Colonic mucosa (tissue), 4 donors: ENCODE measurements at regions not wholly inside any gene's neighbourhood (a gene's known extent, or its start where the extent isn't known, plus 50 kb on each side); places are given as distances from the start of the nearest gene placed in this dataset.

Experiments used
- DNase-seq: peaks from one replicate; pipeline ENCODE4 v3.0.0-alpha.2; 2020
- H3K27ac ChIP-seq: fragments of 200-600 bp; one replicate; pipeline ENCODE4 v1.8.0; 2021
- H3K27me3 ChIP-seq: fragments of 200-600 bp; one replicate; pipeline ENCODE4 v1.8.0; 2021
- H3K36me3 ChIP-seq: fragments of 200-600 bp; one replicate; pipeline ENCODE4 v1.8.0; 2021
- H3K4me1 ChIP-seq: fragments of 200-600 bp; one replicate; pipeline ENCODE4 v1.8.0; 2021; ENCODE audit warnings: mild to moderate bottlenecking
- H3K4me3 ChIP-seq: fragments of 200-600 bp; one replicate; pipeline ENCODE4 v1.8.0; 2021
- H3K9ac ChIP-seq, 2 donors: one replicate each; pipeline ENCODE4 v1.7.0; 2013; ENCODE audit warnings: control low read depth in 2 of 2, low read depth in 2 of 2, low read length in 2 of 2
- H3K9me3 ChIP-seq: fragments of 200-600 bp; one replicate; pipeline ENCODE4 v1.8.0; 2021
- intact Hi-C: fragments of 100-400 bp; cut with DNase I; formaldehyde crosslinking; loops from one replicate; pipeline ENCODE4 v1.14.1; 2022
- TF ChIP-seq, protein P1 (sequence below): fragments of 200-600 bp; IDR thresholded peaks from one replicate; pipeline ENCODE4 v1.8.0; 2022; ENCODE audit warnings: antibody characterized with exemption, mild to moderate bottlenecking
- donor health status: healthy.
- donor health status: DM: no; HTN: no; CAD: no.
- donor health status: DM: no; HTN: no; CAD: no.

DNA sequence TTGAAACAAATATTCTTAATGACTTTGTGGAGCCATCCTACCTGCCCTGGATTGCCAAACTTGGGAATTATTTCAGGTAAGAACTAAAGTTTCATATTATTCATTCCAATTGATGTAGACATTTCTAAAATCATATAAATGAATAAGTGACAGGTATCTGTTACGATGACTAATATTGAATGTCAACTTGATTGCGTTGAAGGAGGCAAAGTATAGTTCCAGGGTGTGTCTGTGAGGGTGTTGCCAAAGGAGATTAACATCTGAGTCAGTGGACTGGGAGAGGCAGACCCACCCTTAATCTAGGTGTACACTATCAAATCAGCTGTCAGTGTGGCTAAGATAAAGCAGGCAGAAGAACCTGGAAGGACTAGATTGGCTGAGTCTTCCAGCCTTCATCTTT, 1688.4 kb upstream of the CDH9 start:
- Histone ChIP-seq H3K27me3 (no peaks in the 10 kb centered on the region), H3K9ac (no peak overlapping the region), H3K9me3 (no peaks in the 10 kb centered on the region), H3K36me3 (no peaks in the 10 kb centered on the region), H3K4me1 (no peaks in the 10 kb centered on the region), H3K4me3 (no peak overlapping the region), H3K27ac (no peak overlapping the region)
- intact Hi-C loops: no loop called here
- TF ChIP-seq, protein P1, sequence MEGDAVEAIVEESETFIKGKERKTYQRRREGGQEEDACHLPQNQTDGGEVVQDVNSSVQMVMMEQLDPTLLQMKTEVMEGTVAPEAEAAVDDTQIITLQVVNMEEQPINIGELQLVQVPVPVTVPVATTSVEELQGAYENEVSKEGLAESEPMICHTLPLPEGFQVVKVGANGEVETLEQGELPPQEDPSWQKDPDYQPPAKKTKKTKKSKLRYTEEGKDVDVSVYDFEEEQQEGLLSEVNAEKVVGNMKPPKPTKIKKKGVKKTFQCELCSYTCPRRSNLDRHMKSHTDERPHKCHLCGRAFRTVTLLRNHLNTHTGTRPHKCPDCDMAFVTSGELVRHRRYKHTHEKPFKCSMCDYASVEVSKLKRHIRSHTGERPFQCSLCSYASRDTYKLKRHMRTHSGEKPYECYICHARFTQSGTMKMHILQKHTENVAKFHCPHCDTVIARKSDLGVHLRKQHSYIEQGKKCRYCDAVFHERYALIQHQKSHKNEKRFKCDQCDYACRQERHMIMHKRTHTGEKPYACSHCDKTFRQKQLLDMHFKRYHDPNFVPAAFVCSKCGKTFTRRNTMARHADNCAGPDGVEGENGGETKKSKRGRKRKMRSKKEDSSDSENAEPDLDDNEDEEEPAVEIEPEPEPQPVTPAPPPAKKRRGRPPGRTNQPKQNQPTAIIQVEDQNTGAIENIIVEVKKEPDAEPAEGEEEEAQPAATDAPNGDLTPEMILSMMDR: no peak
- no peak for DNase-seq

GRCh38 chr5:28725001-28725400, 1686.6 kb upstream of the CDH9 start:
- no peak for DNase-seq
- no peaks in the 10 kb centered on the region for H3K9me3 ChIP-seq
- H3K9ac ChIP-seq: no peak overlapping the region
- no peak overlapping the region for H3K4me3 ChIP-seq
- H3K4me1 ChIP-seq: no peaks in the 10 kb centered on the region
- TF ChIP-seq, protein P1: no peak
- no peaks in the 10 kb centered on the region for H3K36me3 ChIP-seq
- H3K27me3 ChIP-seq: no peaks in the 10 kb centered on the region
- H3K27ac ChIP-seq: no peak overlapping the region
- intact Hi-C loops: no loop called here

- intact Hi-C loops: no loop called here
- H3K9me3 ChIP-seq: no peaks in the 10 kb centered on the region
- no peak for DNase-seq
- no peak overlapping the region for H3K9ac ChIP-seq
- H3K4me1 ChIP-seq: no peaks in the 10 kb centered on the region
- H3K4me3 ChIP-seq: no peak overlapping the region
- TF ChIP-seq, protein P1: no peak
- H3K27me3 ChIP-seq: no peaks in the 10 kb centered on the region
- no peaks in the 10 kb centered on the region for H3K36me3 ChIP-seq
- no peak overlapping the region for H3K27ac ChIP-seq
These were observed 1676.7 kb upstream of the CDH9 start for GRCh38 chr5:28714907-28715698.

DNA sequence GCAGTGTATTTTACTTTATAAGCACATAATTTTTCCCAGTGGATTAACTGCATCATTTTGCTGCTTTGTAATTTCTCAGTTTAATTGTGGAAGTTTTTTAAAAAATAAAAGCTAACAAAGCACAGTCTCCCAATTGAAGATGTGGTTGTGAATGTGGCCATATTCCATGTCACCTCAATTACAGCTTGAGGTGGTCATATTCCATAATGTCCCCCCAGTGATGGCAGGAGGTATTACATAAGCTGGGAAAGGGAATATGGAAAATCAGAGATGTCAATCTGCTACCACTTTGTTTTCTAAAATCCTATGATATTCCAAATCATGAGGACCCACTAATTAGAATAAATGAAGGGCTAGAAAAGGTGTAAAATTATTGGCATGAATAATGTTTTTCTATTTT, 1672.0 kb upstream of the CDH9 start:
- DNase-seq: no peak
- Histone ChIP-seq H3K27me3 (no peaks in the 10 kb centered on the region), H3K9ac (no peak overlapping the region), H3K36me3 (no peaks in the 10 kb centered on the region), H3K4me3 (no peak overlapping the region), H3K27ac (no peak overlapping the region), H3K9me3 (no peaks in the 10 kb centered on the region), H3K4me1 (no peaks in the 10 kb centered on the region)
- intact Hi-C loops: no loop called here
- TF ChIP-seq, protein P1: no peak

DNA sequence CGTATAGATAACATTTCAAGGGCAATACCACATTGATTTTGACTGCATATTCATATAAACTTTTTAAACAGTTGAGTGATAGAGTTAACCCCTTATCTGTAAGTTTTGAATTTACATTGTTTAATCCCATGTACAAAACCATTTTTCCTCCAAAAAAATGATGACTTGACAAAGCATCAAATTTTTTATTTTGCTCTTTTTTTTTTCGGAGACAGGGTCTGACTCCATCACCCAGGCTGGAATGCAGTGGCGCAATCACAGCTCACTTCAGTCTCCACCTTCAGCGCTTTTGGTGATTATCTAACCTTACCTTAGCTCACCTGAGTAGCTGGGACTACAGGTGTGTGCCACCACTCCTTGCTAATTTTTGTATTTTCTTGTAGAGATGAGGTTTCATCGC, 1670.1 kb upstream of the CDH9 start:
- Histone ChIP-seq H3K4me3 (no peak overlapping the region), H3K9me3 (no peaks in the 10 kb centered on the region), H3K36me3 (no peaks in the 10 kb centered on the region), H3K27ac (no peak overlapping the region), H3K9ac (no peak overlapping the region), H3K27me3 (no peaks in the 10 kb centered on the region), H3K4me1 (no peaks in the 10 kb centered on the region)
- TF ChIP-seq, protein P1: no peak
- intact Hi-C loops: no loop called here
- no peak for DNase-seq
